Activated T-cell treated with anti-CD3 and anti-CD28 coated beads, Interleukin-2, amount 50 U/mL, for 72 hours (primary cell): ENCODE measurements at regions not wholly inside any gene's neighbourhood (a gene's known extent, or its start where the extent isn't known, plus 50 kb on each side); places are given as distances from the start of the nearest gene placed in this dataset.
"Not testable (repeated sequence)": the region's sequence is repeated elsewhere in the genome, so short reads cannot be mapped to it uniquely, and the experiment has no call there.

Source experiments
- ATAC-seq, 2 donors: fragments of 150-1000 bp; cut with Tn5 transposase; replicated peaks in 1 of 2; 2 replicates each; pipeline ENCODE4 v1.10.0; 2021; ENCODE audit warnings: moderate library complexity in 2 of 2, mild to moderate bottlenecking in 1 of 2
- DNase-seq, 2 donors: peaks; one replicate each; pipeline ENCODE4 v3.0.0; 2021 to 2022; ENCODE audit warnings: mixed read lengths in 1 of 2
- H3K27ac Mint-ChIP-seq: one replicate; pipeline ENCODE4 v1.8.0; 2022; ENCODE audit warnings: mild to moderate bottlenecking, moderate library complexity, mixed read lengths
- H3K27me3 Mint-ChIP-seq: one replicate; pipeline ENCODE4 v1.8.0; 2022; ENCODE audit warnings: low read depth, mixed read lengths
- H3K36me3 Mint-ChIP-seq, 2 donors: one replicate each; pipeline ENCODE4 v1.8.0; 2022; ENCODE audit warnings: mixed read lengths in 2 of 2, mild to moderate bottlenecking in 1 of 2; ENCODE audit not compliant: insufficient read depth in 2 of 2
- H3K4me1 Mint-ChIP-seq: one replicate; pipeline ENCODE4 v1.8.0; 2022; ENCODE audit warnings: low read depth, mixed read lengths
- H3K4me3 Mint-ChIP-seq, 2 donors: one replicate each; pipeline ENCODE4 v1.8.0; 2022; ENCODE audit warnings: mild to moderate bottlenecking in 2 of 2, mixed read lengths in 2 of 2, moderate library complexity in 2 of 2
- H3K9me3 Mint-ChIP-seq, 2 donors: one replicate each; pipeline ENCODE4 v1.8.0; 2022; ENCODE audit warnings: mixed read lengths in 2 of 2

GRCh38 chrX:470686-471085 is 84.0 kb upstream of the PPP2R3B start:
- no peaks in the 10 kb centered on the region for H3K27me3 Mint-ChIP-seq
- ATAC-seq: no peak
- H3K4me1 Mint-ChIP-seq: no peaks in the 10 kb centered on the region
- no peak for DNase-seq
- no peak overlapping the region for H3K27ac Mint-ChIP-seq
- H3K36me3 Mint-ChIP-seq: peaks cover 0 to 2% of the 10 kb centered on the region in 2 donors
- H3K9me3 Mint-ChIP-seq: no peaks in the 10 kb centered on the region
- H3K4me3 Mint-ChIP-seq: no peak overlapping the region

GRCh38 chrX:471281-471680 is 84.6 kb upstream of the PPP2R3B start:
- Mint-ChIP-seq H3K4me3 (no peak overlapping the region), H3K36me3 (peaks cover 0 to 2% of the 10 kb centered on the region in 2 donors), H3K27me3 (no peaks in the 10 kb centered on the region), H3K27ac (no peak overlapping the region), H3K4me1 (no peaks in the 10 kb centered on the region), H3K9me3 (no peaks in the 10 kb centered on the region)
- ATAC-seq: no peak
- DNase-seq: no peak

- not testable (repeated sequence) for H3K27ac Mint-ChIP-seq, H3K4me1 Mint-ChIP-seq, H3K36me3 Mint-ChIP-seq, DNase-seq, H3K27me3 Mint-ChIP-seq, H3K4me3 Mint-ChIP-seq, ATAC-seq, H3K9me3 Mint-ChIP-seq
Measured at GRCh38 chrX:472275-472674, 85.6 kb upstream of the PPP2R3B start.

- DNase-seq (no peak), ATAC-seq (no peak)
- H3K27ac Mint-ChIP-seq: no peak overlapping the region
- H3K36me3 Mint-ChIP-seq: peaks cover 0 to 2% of the 10 kb centered on the region in 2 donors
- H3K4me3 Mint-ChIP-seq: no peak overlapping the region
- H3K4me1 Mint-ChIP-seq: no peaks in the 10 kb centered on the region
- H3K27me3 Mint-ChIP-seq: no peaks in the 10 kb centered on the region
- no peaks in the 10 kb centered on the region for H3K9me3 Mint-ChIP-seq
Measured at GRCh38 chrX:475926-476723, 89.4 kb upstream of the PPP2R3B start.

- no peak for ATAC-seq
- Mint-ChIP-seq H3K4me1 (no peaks in the 10 kb centered on the region), H3K9me3 (no peaks in the 10 kb centered on the region), H3K27ac (no peak overlapping the region), H3K4me3 (no peak overlapping the region), H3K36me3 (peaks cover 0 to under 1% of the 10 kb centered on the region in 2 donors), H3K27me3 (no peaks in the 10 kb centered on the region)
- DNase-seq: no peak
Measured at GRCh38 chrX:476724-477075, 90.0 kb upstream of the PPP2R3B start.

- Mint-ChIP-seq H3K4me3 (no peak overlapping the region), H3K4me1 (no peaks in the 10 kb centered on the region), H3K9me3 (no peaks in the 10 kb centered on the region), H3K27me3 (no peaks in the 10 kb centered on the region), H3K36me3 (no peaks in the 10 kb centered on the region), H3K27ac (no peak overlapping the region)
- no peak for ATAC-seq
- DNase-seq: no peak
Measured at GRCh38 chrX:477441-478012, 90.8 kb upstream of the PPP2R3B start.

GRCh38 chrX:479273-479981 is 92.7 kb upstream of the PPP2R3B start:
- Mint-ChIP-seq H3K36me3 (no peaks in the 10 kb centered on the region), H3K27ac (no peak overlapping the region), H3K9me3 (no peaks in the 10 kb centered on the region), H3K4me1 (no peaks in the 10 kb centered on the region), H3K27me3 (no peaks in the 10 kb centered on the region), H3K4me3 (no peak overlapping the region)
- ATAC-seq (peak in 1 of 2 donors; percentile 45), DNase-seq (no peak)

- DNase-seq (no peak), ATAC-seq (peak in 1 of 2 donors; percentile 55)
- H3K4me1 Mint-ChIP-seq: no peaks in the 10 kb centered on the region
Measured at GRCh38 chrX:480861-481417, 94.2 kb upstream of the PPP2R3B start.

GRCh38 chrX:482192-482701 is 95.5 kb upstream of the PPP2R3B start:
- Mint-ChIP-seq H3K27me3 (no peaks in the 10 kb centered on the region), H3K4me3 (no peak overlapping the region), H3K36me3 (no peaks in the 10 kb centered on the region), H3K4me1 (no peaks in the 10 kb centered on the region), H3K9me3 (no peaks in the 10 kb centered on the region), H3K27ac (no peak overlapping the region)
- no peak for ATAC-seq
- DNase-seq: no peak

More at GRCh38 chrX:480861-481417, 94.2 kb upstream of the PPP2R3B start:
- no peak overlapping the region for H3K4me3 Mint-ChIP-seq
- no peak overlapping the region for H3K27ac Mint-ChIP-seq
- no peaks in the 10 kb centered on the region for H3K9me3 Mint-ChIP-seq
- H3K27me3 Mint-ChIP-seq: no peaks in the 10 kb centered on the region
- H3K36me3 Mint-ChIP-seq: no peaks in the 10 kb centered on the region

- no peak for ATAC-seq
- no peak overlapping the region for H3K27ac Mint-ChIP-seq
- H3K4me3 Mint-ChIP-seq: no peak overlapping the region
- no peaks in the 10 kb centered on the region for H3K27me3 Mint-ChIP-seq
- H3K9me3 Mint-ChIP-seq: no peaks in the 10 kb centered on the region
- DNase-seq: no peak
- no peaks in the 10 kb centered on the region for H3K4me1 Mint-ChIP-seq
- H3K36me3 Mint-ChIP-seq: no peaks in the 10 kb centered on the region
Measured at GRCh38 chrX:482702-483203, 96.0 kb upstream of the PPP2R3B start.

GRCh38 chrX:485368-485767 is 98.7 kb upstream of the PPP2R3B start:
- Mint-ChIP-seq H3K9me3 (no peaks in the 10 kb centered on the region), H3K27me3 (no peaks in the 10 kb centered on the region), H3K27ac (no peak overlapping the region), H3K4me1 (no peaks in the 10 kb centered on the region), H3K4me3 (no peak overlapping the region), H3K36me3 (no peaks in the 10 kb centered on the region)
- ATAC-seq (no peak), DNase-seq (no peak)

GRCh38 chrX:486325-486724 is 99.6 kb upstream of the PPP2R3B start:
- no peak for DNase-seq
- no peaks in the 10 kb centered on the region for H3K4me1 Mint-ChIP-seq
- H3K27ac Mint-ChIP-seq: no peak overlapping the region
- ATAC-seq: no peak
- no peaks in the 10 kb centered on the region for H3K36me3 Mint-ChIP-seq
- H3K4me3 Mint-ChIP-seq: no peak overlapping the region
- no peaks in the 10 kb centered on the region for H3K9me3 Mint-ChIP-seq
- H3K27me3 Mint-ChIP-seq: no peaks in the 10 kb centered on the region

- no peaks in the 10 kb centered on the region for H3K9me3 Mint-ChIP-seq
- ATAC-seq (no peak), DNase-seq (no peak)
- H3K4me3 Mint-ChIP-seq: no peak overlapping the region
- H3K36me3 Mint-ChIP-seq: no peaks in the 10 kb centered on the region
- no peak overlapping the region for H3K27ac Mint-ChIP-seq
- no peaks in the 10 kb centered on the region for H3K4me1 Mint-ChIP-seq
- no peaks in the 10 kb centered on the region for H3K27me3 Mint-ChIP-seq
Measured at GRCh38 chrX:487836-488235, 101.1 kb upstream of the PPP2R3B start.
